Putamen (tissue), 1 donor: ENCODE measurements at regions not wholly inside any gene's neighbourhood (a gene's known extent, or its start where the extent isn't known, plus 50 kb on each side); places are given as distances from the start of the nearest gene placed in this dataset.
A peak's percentile ranks its signal among the peaks of the same experiment; 100 is the strongest.

ENCODE experiments used
- DNase-seq: peaks from one replicate; pipeline ENCODE4 v3.0.0-alpha.2; 2016; ENCODE audit warnings: low spot score

DNA sequence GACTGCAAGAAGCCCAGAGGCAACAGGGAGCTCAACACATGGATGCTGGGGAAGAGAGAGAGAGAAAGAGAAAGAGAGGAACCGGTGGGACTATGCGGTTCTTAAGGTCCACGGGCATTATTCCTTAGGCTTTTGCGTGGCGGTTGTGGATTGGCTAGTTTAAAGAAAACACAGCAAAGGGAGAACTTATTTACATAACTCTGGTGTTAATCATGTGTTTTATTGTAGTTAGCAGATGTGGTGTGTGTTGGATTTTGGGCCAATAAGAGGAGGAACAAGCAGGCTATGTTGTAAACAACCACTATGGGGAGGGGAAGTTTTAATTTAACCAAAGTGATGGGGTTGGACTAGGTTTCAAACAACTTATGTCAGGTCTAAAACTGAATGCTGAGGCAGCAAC is 275.3 kb upstream of the KLF12 start:
- no peak for DNase-seq

- DNase-seq: no peak
Observed at GRCh38 chr13:74406420-74406819, 272.2 kb upstream of the KLF12 start.

DNA sequence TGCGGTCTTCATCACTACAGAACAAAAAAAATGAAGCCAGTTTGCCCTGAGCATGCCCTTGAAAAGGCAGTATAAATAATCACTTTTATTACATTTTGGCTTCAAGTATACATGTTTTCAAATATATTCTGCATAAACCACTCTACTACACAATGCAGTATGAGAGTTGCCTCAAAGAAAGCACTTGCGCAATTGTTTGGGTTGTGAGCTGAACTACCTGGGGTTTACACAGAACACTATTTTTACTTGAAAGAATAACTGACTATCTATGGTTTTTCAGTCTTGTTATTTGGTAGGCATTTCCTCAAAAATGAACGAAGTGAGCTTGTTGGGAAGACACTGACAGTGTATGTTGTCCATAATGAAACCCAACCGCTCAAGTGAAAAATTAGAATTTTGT is 264.4 kb upstream of the KLF12 start:
- no peak for DNase-seq

DNA sequence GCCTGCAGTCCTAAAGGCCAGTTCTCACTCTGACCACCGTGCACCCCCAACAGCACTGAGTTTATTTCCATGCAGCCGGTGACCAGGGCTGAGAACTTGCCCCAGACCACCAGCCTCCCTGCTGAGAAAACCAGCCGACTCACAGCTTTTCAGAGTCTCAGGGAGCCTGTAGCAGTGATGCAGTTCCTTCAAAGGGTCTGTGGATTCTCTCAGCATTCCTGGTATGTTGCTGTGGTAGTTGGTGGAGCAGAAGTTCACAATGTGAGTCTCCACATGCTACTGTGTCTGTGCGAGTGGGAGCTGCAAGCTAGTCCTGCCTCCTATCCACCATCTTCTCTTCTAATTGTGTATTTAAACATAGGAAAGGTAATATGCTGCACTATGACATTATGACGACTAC is 254.9 kb upstream of the KLF12 start:
- no peak for DNase-seq

GRCh38 chr13:74388626-74389025 is 254.4 kb upstream of the KLF12 start:
- no peak for DNase-seq

DNA sequence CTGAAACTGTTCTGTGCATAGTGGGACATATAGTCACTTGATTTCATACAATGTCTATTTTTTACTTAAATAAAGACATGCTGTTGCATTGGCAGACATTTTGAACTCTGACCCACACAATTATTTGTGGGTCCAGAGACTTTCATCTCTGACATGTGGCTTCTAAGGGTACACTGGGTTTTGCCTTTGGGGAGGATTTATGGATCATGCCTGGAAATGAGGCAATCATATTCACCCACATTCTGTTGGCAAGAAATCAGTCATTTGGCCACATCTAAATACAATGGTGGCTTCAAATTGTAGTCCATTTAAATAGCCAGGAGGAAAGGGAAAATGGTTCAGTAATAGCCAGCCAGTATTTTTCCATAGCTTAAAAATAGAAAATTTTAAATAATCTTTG is 238.3 kb upstream of the KLF12 start:
- no peak for DNase-seq

GRCh38 chr13:74367193-74367592 is 233.0 kb upstream of the KLF12 start:
- DNase-seq: no peak

GRCh38 chr13:74361274-74361673 is 227.1 kb upstream of the KLF12 start:
- no peak for DNase-seq

DNA sequence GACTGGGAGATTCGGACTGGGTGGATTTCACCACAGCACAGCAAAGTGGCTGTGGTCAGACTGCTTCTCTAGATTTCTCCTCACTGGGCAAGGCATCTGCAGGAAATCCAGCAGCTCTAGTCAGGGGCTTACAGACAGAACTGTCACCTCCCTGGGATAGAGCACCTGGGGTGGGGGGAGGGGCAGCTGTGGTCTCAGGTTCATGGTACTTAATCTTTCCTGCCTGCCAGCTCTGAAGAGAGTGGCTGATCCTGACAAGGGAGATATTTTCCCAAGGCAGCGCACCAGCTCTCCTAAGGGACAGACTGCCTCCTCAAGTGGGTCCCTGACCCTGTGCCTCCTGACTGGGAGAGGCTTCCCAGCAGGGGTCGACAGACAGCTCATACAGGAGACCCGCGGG is 212.8 kb upstream of the KLF12 start:
- no peak for DNase-seq

DNA sequence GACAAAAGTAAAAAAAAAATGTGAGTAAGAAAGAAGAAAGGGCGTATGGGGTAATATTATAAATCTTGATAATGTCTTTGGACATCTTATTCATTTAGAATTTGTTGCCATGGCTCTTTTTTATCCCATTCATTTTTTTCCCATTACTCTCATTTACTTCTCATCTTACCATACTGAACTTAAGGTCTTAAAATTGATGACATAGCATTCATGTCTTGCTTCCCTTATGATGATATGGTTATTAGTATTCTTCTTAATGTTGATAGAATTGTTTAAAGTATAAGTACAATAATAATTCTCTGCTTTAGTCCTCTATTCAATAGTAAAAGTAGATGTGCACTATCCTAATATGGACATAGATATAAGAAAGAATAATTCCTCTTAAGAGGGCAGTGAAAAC is 204.1 kb upstream of the KLF12 start:
- DNase-seq: no peak

- no peak for DNase-seq
Observed at GRCh38 chr13:74336546-74336945, 202.3 kb upstream of the KLF12 start.

DNA sequence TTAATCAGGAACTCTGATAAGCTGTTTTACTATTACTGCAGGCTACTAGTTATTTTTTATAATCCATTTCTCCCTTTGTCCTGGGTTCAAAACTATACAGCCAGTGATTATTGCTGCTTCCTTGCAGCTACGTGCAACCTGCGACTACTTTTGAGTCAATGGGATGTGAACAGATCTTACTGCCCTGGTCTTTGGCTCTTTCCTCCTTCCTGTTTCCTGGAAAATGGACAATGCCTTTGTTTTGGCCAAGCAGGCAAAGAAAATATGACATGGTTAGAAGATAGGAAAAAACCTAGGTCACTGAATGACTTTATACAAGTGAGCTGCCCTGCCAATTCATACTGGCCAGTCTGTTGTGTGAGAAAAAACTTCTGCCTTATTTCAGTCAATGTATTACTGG is 201.2 kb upstream of the KLF12 start:
- no peak for DNase-seq

DNA sequence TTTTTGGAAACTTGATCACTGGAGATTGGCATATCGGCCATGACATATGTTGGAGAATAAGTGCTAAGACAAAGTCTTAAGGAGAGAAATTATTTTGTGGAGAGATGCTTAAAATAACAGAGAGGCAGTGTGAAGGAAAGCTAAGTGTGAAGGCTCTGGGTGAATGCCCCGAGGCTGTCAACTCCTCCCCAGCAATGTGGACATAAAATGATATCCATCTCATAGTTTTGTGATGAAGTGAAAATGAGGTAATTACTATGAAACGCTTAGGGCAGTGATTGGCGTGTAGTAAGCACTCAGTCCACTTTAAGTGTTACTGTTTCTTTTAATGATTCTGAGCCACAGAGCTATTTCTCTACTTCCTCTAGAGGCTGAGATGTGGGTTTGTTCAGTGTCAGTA is 195.8 kb upstream of the KLF12 start:
- DNase-seq: no peak

DNA sequence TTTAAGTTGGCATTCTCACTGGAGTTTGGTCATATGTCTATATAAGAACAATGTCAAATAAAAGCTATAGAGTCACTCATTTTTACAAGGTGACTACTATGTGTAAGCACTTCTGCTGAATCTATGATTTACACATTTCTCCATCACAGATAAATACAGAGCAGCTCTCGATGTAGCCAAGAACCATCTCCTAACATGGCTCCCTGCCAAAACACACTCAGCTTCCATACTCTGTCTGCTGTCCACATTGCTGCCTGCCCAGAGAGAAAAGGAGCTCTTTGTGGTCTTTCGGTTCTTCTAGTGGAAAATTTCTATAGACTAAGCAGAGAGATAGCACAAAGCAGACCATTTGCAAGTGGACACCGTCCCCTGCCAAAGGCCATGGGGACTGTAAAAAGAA is 190.9 kb upstream of the KLF12 start:
- DNase-seq: peak; percentile 7

GRCh38 chr13:74324338-74324737 is 190.1 kb upstream of the KLF12 start:
- no peak for DNase-seq

GRCh38 chr13:74322562-74322961 is 188.4 kb upstream of the KLF12 start:
- DNase-seq: no peak

DNA sequence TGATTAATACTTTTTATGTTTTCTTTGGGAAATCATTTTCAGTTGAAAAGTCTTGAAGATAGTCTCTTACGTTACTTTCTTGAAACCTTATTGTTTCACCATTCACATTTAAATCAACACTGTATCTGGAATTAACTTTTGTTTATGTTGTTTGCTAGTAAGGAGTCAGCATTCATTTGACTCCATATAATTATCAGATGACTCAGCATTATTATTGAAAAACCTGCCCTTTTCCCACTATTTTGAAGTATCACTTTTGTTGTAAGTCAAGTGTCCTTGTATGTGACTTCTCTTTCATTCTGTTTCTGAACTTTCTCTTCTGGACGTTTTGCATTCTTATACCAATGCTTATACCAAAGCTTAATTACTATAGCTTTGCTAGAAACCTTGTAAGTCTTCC is 186.1 kb upstream of the KLF12 start:
- no peak for DNase-seq

- DNase-seq: no peak
Observed at GRCh38 chr13:74316547-74316946, 182.3 kb upstream of the KLF12 start.

- no peak for DNase-seq
Observed at GRCh38 chr13:74306496-74306895, 172.3 kb upstream of the KLF12 start.

DNA sequence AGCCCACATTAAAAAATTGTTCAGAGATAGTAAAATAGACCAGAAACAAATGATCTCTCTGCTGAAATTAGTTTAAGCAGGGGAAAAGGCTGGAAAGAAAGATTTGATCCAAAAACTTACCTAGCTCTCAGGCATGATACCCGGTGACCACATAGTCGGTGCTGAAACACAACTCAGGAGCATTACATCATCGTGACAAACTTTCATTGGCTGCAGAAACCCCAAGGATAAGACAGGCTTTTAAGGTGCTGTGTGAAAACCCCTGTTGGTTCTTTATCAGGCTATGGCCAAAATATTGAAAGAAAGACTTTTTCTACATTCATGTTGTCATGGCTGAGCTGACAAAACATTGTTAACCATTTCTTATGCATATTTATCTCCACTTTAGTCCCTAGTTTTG is 171.7 kb upstream of the KLF12 start:
- no peak for DNase-seq

DNA sequence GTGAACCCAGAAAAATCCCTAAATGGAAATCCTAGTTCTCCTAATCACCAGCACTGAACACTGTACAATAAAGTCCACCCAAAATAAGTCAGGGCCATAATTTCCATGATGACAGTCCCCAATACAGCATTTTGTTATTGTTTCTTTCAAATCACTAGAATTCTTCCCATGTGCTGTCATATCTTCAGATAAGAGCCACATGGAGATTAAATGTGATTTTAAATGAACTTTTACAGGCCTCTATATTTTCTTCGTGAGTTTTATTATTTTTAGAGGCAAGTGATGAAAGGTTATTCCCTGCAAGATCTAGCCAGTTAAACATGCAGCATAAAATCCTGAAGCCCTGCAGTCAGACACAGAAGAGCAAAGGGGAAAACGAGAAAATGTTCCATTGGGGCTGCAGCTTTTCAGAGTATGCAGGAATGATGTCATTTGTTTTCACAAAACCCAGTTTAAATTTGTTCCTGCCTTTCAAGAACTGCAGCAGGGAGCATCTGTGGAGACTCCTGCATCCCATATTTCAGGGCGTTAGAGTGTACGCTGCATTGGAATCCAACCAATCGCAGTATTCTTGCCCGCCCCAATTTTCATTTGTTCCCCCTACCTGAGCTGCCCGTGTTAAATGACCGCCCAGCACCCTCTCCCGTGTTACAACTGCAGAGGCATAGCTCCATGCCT is 167.2 kb upstream of the KLF12 start:
- DNase-seq: no peak

DNA sequence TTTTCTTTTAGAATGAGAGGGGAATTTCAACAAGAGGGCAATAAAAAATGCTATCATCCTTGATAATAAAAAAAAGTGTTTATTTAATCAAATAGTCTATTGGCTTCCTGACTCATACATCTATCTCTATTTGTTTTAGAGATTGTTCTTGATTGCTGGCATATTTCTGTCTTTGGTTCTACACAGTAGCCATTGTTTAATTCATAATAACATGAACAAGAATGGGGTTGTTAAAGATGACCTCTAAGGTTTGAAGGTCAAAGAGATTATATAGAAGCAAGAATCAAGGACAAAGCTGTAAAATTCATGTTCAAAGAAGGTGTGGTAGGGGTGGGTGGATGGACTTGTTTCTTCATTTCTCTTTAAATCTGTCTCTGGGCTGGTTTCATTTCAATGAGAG is 166.0 kb upstream of the KLF12 start:
- no peak for DNase-seq

DNA sequence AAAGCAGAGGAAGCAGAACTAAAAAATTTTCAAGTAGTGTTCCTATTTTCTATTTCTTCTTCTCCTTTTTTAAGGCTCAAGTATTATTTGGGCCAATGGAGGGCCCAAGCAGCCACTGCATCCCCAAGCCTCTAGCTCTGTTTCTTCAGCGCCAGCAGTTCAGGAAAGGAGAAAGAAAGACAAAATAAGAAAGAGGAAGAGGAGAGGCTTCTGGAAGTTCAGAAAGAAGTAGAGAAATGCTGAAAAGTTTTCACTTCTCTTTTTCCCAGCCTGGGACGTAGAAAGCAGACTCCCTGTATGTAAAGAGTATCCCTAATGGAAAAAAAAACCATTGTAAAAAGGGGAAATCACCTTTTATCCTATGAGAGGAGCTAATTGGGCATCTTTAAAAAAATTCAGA is 165.5 kb upstream of the KLF12 start:
- DNase-seq: peak; percentile 33

GRCh38 chr13:74298923-74299322 is 164.7 kb upstream of the KLF12 start:
- DNase-seq: no peak
